GM18861 (cell line): ENCODE measurements at regions not wholly inside any gene's neighbourhood (a gene's known extent, or its start where the extent isn't known, plus 50 kb on each side); places are given as distances from the start of the nearest gene placed in this dataset.

Experiments used
- ATAC-seq: cut with Tn5 transposase; IDR thresholded peaks from one replicate; pipeline ENCODE4 v1.9.1; 2021; ENCODE audit not compliant: unreplicated experiment

DNA sequence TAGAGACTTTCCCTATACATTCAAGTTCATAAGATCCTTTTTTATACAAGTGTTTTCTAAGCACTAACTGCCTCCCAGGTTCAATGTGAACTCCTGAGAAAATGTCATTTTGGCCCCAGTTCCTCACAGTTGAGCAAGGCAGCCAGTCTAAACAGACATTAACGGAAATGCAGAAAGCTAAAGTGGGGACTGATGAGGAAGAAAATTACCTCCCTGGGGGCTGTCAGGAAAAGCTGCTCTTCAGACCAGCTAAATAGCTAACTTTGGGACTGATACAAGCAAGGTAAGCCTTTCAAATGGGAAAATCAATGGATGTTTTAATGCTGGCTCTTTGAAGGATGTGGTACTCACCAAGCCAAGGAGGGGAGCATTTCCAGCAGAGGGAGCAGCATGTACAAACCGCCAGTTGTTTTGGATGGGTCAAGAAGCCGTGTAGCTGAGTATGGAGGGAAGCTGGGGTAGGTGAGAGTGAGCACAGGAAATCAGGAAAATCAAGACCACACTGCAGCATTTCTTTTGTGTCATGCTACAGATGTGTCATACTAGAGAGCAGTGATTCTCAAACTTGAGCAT lies 180.8 kb upstream of the CHD6 start:
- ATAC-seq = no peak

DNA sequence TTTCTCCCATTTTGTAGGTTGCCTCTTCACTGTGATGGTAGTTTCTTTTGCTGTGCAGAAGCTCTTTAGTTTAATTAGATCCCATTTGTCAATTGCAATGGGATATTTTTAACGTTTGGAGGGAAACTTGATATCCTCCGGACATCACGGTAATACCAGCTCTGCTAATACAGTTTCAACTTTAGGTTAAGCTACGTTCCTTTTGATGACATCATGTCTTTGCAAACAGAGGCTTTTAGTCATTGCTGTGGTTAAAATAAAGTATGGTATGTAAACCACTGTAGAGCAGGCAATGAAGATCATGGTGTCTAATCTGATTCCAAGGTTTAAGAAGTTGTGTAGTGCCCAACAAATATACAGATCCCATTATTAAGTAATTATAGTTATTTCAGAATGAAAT lies 168.0 kb upstream of the CHD6 start:
- no peak for ATAC-seq

DNA sequence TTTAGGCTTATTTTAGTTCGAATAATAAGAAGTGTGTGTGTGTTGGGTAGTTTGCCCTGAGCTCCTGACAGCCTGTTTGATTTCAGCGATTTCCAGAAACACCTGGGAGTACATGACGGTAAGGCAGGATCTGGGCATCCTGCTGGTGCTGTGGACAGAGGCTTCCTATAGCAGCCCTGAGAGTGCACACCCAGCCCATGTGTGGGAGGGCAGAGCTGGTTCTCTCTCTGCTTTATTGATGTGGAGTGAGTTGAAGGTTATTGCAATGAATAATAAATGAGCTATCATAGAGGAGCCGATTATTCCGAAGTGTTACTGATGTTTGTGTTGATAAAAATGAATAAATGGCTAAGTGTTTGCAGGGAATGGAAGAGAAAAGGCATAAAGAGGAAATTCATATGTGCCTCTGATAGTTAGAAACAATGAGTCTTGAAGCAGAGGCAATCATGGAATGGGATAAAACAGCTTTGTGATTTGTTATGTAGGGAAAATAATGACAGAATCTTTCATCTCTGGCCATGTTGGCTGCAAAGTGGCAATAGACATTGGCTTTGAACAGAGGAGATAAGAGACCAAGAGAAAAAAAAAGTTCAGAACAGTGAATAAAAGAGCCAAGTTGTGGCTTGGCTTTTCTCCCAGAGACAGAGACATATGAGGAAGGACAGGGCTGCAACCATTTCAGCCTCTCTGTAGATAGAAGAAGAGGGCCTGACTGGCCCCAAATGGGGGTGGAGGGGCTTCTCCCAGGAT lies 166.2 kb upstream of the CHD6 start:
- ATAC-seq = no peak

DNA sequence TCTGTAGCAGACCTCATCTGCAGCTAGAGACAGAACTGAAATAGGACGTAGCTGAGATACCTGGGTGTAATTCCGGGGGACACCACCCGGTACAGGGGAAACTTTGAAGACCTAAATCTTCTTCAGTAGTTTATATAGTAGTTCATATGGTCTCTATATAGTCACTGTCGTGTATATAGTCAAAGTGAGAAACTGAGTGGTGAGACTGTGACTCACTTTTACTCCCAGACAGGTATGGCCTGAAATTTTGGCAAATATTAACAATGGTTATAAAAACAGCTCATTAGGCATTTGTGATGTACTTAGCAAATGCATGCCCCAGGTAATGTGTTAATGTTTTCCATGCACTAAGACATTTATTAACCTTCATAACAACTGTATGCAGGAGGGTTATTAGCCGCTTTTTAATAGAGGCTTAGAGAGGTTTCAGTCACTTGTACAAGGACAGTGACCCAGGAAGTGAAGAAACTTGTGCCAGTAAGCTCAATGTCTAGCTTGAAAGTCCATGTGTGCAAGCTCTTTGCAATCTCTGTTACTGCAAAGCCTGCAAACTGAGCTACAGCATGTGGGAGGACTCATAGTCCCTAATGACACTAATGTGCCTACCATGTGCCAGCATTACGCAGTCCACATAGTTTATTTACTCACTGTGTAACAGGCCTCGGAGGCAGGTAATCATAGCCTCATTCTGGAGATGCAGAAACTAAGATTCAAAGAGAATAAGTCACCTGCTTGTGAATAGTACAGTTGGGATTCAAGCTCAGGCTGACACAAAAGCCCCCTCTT lies 165.4 kb upstream of the CHD6 start:
- peak; percentile 73 for ATAC-seq

DNA sequence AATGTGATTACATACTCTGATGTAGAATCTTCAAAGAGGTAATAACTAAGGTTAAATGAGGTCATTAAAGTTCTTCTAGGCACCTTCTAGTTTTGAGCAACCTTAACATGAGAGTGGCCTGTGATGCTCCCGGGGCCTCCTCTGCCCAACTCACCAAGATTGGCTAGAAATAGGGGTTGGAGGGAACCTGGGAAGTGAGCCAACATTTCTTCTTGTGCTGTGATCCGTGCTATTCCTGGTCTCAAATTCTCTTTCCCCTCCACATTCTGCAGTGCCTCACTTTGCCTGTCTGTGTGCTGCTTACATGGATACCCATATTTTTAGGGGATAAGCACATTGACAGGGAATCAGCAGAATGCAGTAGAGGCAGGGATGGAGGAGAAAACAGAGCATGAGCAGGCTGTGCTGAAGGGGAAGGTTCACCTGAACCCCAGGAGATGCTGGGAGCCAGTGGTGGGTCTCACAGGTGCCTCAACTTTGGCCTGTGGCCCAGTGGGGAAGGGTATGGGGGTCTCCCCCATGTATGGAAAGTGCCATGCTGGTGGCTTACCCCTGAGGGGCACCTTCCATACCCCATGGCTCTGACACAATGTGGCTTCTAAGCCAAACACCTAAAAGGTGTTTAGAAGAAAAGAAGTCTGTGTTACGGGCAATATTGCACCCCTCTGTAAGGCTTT lies 164.7 kb upstream of the CHD6 start:
- no peak for ATAC-seq

DNA sequence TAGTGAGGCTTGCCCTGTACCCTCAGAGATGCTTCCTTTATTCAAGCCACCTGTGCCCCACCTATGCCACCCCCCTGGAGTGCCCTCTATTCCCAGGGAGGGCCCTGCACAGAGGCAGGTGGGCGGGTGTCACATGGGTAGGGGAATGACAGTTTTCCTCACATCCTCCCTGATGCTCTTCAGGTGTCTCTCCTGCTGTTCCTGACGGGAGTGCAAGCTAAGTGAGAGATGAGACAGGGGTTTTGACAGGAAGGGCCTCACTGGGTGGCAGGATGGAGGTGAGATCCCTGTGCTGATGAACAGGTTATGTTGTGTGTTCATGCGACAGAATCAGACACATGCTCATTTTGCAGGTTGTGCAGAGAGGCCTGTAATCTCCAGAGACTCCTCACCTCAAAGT lies 164.1 kb upstream of the CHD6 start:
- ATAC-seq = no peak

DNA sequence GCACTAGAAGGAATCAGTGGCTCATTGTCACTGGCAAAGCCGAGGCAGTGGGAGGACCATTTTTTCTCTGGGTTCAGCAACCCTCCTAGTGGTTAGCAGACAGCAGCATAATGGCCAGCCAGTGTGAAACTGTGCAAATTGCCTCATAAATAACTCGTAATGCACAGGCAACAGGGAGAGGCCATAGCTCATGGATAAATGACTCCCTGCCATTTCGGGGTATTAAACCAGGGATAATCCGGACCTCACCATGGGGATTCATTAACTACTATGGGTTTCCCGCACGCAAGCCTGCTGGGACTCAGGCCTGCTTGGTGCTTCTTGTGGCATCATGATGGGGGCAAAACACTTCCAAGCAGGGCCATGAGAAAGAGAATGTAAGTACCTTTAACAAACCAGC lies 158.2 kb upstream of the CHD6 start:
- ATAC-seq = no peak

DNA sequence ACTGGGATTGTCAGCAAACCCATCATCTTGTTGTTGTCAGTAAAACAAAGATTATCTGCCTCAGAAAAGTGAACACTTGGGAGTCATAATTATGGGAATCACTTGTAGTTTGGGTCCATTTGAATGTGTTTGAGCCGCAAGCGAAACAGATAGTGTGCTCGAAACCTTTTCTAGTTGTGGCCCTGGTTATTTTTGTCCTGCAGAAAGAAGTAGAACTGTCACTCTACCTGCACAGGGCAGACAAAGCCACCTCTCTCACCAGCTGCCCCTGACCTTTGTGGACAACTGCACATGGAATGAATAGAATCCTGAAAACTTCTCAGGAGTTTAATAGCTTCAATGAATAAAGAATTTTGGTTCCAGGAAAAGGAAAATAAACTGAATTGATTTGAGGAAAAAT lies 156.1 kb upstream of the CHD6 start:
- no peak for ATAC-seq

DNA sequence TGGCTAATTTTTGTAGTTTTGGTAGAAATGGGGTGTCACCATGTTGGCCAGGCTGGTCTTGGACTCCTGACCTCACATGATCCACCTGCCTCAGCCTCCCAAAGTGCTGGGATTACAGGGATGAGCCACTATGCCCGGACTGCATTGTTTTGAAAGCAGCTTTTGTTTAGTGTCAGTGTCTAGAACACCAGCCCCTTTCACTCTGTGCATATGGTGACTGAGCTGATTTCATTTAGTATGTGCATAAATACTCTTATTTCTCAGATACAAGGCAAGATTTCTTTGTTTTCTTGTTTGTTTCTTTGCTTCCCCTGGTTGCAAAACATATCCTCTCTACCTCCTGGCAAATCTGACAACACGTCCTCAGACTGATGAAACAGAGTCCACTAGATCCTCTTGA lies 152.8 kb upstream of the CHD6 start:
- no peak for ATAC-seq

DNA sequence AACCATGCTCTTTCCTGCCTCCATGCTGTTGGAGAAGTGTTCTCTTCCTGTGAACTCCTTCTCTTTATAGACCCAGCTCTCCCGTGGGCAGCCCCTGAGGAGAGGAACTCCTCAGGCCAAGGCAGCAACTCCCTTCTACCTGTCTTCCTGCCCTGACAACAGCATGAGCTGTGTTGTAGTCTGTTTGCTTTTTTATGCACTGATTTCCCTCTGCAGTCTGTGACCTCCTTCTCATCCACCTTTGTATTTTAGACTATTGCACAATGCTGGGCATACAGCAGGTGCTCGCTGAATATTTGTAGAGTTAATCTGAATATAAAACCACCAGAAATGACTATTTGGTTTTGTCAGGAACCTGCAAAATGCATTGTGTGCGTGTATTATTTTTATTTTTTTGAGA lies 152.2 kb upstream of the CHD6 start:
- no peak for ATAC-seq

DNA sequence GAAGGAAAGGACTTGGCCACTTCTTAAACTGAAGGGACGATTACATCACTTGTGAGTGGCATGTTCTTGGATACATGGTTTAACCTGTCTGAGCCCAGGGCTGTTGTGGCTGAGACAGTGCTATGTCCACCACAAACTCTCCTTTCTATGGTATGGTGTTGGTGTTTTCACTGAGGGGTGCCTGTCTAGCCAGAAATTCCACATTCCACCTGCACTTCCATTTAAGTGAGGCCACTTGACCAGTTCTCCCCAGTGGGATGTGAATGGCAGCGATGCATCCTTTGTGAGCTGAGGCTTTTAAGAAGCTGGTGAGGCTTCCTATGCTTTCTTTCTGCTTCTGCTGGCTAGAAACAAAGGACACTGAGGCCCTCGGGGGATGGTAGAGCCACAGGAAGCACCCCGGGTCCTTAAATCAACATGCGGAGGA lies 151.4 kb upstream of the CHD6 start:
- no peak for ATAC-seq

DNA sequence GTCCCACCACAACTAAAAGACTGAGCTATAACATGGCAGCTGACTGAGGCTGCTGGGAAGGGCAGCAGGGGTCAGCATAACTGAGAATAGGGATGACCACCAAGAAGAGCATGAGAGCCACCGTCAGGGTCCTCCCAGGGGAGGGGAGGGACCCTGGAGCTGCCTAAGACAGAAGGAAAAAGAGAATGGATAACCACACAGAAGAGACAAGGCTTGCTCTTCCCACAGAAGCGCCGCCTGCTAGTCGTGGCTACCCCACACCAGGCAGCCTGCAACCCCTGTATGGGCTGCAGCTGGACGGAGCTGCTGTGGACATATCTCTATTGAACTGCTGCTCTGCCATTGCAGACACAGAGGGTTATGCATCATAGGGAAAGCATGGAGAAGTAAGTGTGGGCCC lies 132.0 kb upstream of the CHD6 start:
- no peak for ATAC-seq

DNA sequence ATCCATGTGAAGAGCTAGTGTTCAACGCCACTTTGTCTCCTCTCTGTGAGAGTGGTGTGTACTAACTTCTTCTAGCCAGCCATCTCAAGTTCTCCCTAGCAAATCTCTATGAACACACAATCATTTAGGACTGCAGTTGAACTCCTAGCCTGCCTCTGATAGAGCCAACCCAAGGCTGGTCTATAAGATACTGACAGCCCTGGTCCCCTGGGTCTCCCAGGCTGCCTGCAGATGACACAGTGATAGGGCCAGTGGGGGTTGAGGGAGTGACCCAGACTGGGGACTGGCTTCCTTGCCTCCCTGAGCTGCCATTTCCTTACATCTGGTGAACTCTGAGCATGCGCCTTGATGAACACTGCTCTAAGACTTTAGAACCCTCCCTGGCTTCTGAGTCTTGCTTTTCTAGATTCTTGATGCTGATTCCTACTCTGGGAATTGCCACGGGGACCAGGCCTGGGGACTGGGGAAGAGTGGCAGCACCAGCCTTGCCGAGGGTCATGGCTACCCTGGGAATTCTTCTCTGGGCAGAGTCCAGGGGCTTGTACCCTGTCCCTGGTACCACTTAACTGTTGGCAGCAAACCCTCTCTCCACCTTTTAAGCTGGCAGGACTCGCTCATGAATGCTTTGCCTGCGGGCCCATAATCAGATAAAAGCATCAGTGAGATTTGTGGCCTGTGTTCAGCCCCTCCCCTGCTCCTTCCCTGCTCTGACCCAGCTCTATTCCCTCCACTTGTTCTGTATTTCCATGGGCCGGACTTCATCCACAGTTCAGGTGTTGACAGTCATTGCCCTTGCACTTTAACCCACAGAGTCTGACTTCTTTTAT lies 130.8 kb upstream of the CHD6 start:
- ATAC-seq = no peak

DNA sequence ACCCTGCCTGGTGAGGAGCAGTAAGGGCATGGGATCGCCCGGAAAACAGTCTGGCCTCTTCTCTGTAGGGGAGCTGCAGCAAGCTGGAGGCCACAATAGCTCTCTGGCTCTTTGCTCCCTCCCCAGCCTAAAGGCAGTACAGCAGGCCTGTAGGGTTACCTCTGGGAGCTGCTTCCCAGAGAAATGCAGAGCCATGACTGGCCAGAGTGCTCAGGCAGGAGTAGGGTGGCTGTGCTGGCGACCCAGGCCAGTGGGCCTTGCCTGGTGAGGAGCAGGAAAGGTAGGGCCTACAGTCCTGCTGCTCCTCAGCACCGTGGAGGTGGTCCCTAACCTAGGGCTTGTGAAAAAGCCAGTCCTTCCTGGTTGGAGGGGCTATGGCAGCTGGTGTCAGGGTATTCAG lies 129.9 kb upstream of the CHD6 start:
- ATAC-seq = no peak

DNA sequence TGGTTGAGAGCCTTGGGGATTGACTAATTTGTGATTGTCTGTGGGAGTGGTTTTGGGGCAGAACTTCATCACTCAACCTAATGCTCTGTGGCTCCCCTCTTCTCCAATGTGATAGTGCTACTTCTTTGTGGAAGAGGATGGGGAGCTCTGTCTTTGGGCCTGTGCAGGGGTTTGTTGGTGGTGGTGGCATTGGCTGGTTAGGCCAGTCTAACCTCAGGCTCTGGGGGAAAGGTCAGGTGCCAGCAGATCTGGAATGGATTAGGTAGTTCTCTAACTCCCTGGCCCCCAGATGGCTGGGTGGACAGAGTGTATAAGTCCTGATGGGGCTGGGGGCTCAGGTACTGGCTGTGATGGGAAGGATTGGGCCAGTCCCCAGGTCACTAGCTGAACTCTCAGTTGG lies 129.0 kb upstream of the CHD6 start:
- ATAC-seq = no peak

DNA sequence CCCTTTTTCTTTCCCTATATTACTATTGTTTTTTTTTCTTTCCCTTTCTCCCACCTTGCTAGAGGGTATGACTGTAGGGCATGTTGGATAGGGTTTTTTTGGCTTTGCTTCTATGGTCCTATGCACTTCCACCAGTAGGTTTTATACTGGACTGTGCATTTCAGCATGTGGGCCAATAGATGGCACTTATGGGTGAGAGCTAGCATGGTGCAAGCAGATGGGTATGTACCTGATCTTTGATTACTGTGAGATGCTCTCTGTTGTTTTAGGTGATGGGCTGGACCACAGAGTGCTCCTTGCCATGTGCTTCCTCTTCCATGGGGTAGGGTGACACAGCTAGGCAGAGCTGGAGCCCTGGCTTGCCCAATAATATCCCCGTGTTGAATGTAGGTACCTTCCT lies 128.5 kb upstream of the CHD6 start:
- ATAC-seq = no peak

DNA sequence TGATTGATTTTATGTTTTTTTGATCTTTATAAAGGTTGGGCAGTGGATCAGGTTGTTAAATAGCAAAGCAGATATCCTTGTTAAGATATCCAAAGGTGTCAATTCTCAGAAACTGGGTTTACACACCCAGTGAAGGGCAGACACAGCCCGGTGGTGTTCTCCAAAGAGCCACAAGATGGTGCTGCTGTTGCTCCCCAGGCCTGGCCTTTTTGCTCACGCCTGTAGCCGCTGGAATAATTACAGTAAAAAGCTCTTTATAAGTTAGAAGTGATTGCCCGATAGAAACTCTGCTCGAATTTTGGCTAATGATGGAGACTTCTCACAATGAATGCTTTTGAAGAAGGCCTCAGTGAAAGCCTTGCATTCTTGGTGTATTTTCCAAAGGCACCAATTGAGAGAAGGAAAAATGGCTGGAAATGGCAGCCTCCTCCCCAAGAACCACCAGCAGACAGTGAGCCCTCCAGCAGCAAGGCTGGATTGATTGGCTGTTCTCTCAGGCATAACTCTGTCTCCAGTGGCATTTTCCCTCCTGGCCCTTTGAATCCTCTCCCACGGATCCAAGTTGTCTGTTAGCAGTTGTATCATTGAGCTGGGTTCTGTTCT lies 120.5 kb upstream of the CHD6 start:
- ATAC-seq = peak; percentile 54

DNA sequence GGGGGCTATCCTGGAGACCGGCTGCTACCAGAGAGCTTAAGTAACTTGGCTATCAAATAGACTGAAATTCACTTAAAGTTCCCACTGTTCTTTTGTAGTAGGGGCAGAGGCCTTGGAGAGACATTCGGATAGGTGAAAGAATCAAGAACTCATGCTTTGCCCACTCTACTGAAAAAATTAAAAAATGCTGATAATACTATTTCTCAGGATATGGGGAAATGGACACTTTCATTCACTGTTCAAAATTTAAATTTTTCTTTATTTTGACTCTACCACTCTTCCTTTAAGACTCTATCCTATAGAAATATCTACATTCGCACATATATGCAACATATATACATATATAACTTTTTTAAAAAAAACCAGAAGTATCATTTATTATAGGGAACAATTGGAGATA lies 117.8 kb upstream of the CHD6 start:
- ATAC-seq = no peak

DNA sequence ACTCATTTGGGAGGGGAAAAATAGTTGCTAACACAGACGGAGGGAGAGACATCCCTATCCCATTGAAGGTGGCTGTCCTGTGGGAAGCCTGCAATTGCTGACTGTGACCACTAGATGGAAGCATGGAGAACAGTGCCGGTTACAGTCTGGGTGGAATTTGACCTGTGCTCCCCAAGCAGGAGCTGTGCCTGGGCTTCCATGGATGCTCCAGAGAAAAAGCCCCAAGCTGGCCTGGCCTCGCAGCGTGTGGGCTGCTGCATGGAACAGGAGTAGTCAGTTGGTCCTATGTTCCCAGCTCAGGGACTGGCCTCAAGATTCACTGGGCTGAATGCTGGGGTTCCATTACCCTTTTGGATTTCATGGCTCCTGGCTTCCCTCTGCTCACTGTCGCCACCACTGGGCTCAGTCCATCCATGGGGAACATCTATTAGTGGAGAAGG lies 116.3 kb upstream of the CHD6 start:
- no peak for ATAC-seq

DNA sequence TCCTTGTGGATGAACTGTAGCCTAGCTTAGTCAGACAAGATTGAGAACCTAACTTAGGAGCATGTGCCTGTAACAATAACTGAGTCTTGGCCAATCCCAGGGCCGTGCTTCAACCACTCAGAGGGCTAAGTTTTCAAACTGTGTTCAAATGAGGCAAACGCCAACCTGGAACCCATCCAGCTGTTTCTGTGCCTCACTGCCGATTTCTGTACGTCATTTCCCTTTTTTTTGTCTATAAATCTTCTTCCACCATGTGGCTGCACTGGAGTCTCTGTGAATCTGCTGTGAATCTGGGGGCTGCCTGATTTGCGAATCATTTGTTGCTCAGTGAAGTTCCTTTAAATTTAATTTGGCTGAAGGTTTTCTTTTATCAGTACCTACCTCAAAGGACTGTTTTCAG lies 115.0 kb upstream of the CHD6 start:
- ATAC-seq = no peak
